ENCODE measurements at regions not wholly inside any gene's neighbourhood (a gene's known extent, or its start where the extent isn't known, plus 50 kb on each side); places are given as distances from the start of the nearest gene placed in this dataset.

- no peaks in the 10 kb centered on the region for H3K36me3 Mint-ChIP-seq (ENCODE audit: low read depth, unreplicated experiment)
- H3K4me1 Mint-ChIP-seq (ENCODE audit: unreplicated experiment) = peaks cover 11% of the 10 kb centered on the region
- H3K4me3 Mint-ChIP-seq (ENCODE audit: unreplicated experiment) = no peak overlapping the region
- DNase-seq (ENCODE audit: low spot score) = no peak
- no peak for TF ChIP-seq CTCF (IDR thresholded peaks at IDR 0.05; ENCODE audit: unreplicated experiment)
- peak overlapping the region; percentile 86 for H3K27ac Mint-ChIP-seq (ENCODE audit: unreplicated experiment)
- no peaks in the 10 kb centered on the region for H3K9me3 Mint-ChIP-seq (ENCODE audit: unreplicated experiment)
- H3K27me3 Mint-ChIP-seq (ENCODE audit: unreplicated experiment) = no peaks in the 10 kb centered on the region
These were observed 119.5 kb upstream of the PARD3B start for GRCh38 chr2:204425821-204426220.

GRCh38 chr2:204428675-204429074 is 116.6 kb upstream of the PARD3B start:
- H3K4me3 Mint-ChIP-seq (ENCODE audit: unreplicated experiment) = no peak overlapping the region

GRCh38 chr2:204431529-204431928 is 113.7 kb upstream of the PARD3B start:
- Mint-ChIP-seq H3K36me3 (ENCODE audit: low read depth, unreplicated experiment) (no peaks in the 10 kb centered on the region), H3K4me3 (ENCODE audit: unreplicated experiment) (no peak overlapping the region), H3K9me3 (ENCODE audit: unreplicated experiment) (no peaks in the 10 kb centered on the region), H3K27ac (ENCODE audit: unreplicated experiment) (no peak overlapping the region), H3K27me3 (ENCODE audit: unreplicated experiment) (no peaks in the 10 kb centered on the region), H3K4me1 (ENCODE audit: unreplicated experiment) (no peaks in the 10 kb centered on the region)
- no peak for DNase-seq (ENCODE audit: low spot score)
- TF ChIP-seq CTCF (IDR thresholded peaks at IDR 0.05; ENCODE audit: unreplicated experiment) = no peak

More at GRCh38 chr2:204428675-204429074, 116.6 kb upstream of the PARD3B start:
- no peak for TF ChIP-seq CTCF (IDR thresholded peaks at IDR 0.05; ENCODE audit: unreplicated experiment)
- DNase-seq (ENCODE audit: low spot score) = no peak
- H3K4me1 Mint-ChIP-seq (ENCODE audit: unreplicated experiment) = peaks cover 11% of the 10 kb centered on the region
- H3K27me3 Mint-ChIP-seq (ENCODE audit: unreplicated experiment) = no peaks in the 10 kb centered on the region
- no peak overlapping the region for H3K27ac Mint-ChIP-seq (ENCODE audit: unreplicated experiment)
- H3K36me3 Mint-ChIP-seq (ENCODE audit: low read depth, unreplicated experiment) = no peaks in the 10 kb centered on the region
- no peaks in the 10 kb centered on the region for H3K9me3 Mint-ChIP-seq (ENCODE audit: unreplicated experiment)

- TF ChIP-seq CTCF (IDR thresholded peaks at IDR 0.05; ENCODE audit: unreplicated experiment) = no peak
- Mint-ChIP-seq H3K9me3 (ENCODE audit: unreplicated experiment) (no peaks in the 10 kb centered on the region), H3K4me1 (ENCODE audit: unreplicated experiment) (no peaks in the 10 kb centered on the region), H3K36me3 (ENCODE audit: low read depth, unreplicated experiment) (no peaks in the 10 kb centered on the region), H3K4me3 (ENCODE audit: unreplicated experiment) (no peak overlapping the region), H3K27ac (ENCODE audit: unreplicated experiment) (no peak overlapping the region), H3K27me3 (ENCODE audit: unreplicated experiment) (no peaks in the 10 kb centered on the region)
- DNase-seq (ENCODE audit: low spot score) = no peak
These were observed 113.1 kb upstream of the PARD3B start for GRCh38 chr2:204432196-204432595.

GRCh38 chr2:204434660-204435462 is 110.4 kb upstream of the PARD3B start:
- H3K36me3 Mint-ChIP-seq (ENCODE audit: low read depth, unreplicated experiment) = no peaks in the 10 kb centered on the region
- TF ChIP-seq CTCF (IDR thresholded peaks at IDR 0.05; ENCODE audit: unreplicated experiment) = no peak
- H3K27me3 Mint-ChIP-seq (ENCODE audit: unreplicated experiment) = peaks cover 1% of the 10 kb centered on the region
- DNase-seq (ENCODE audit: low spot score) = no peak
- H3K9me3 Mint-ChIP-seq (ENCODE audit: unreplicated experiment) = no peaks in the 10 kb centered on the region
- H3K4me1 Mint-ChIP-seq (ENCODE audit: unreplicated experiment) = peaks cover 8% of the 10 kb centered on the region
- no peak overlapping the region for H3K27ac Mint-ChIP-seq (ENCODE audit: unreplicated experiment)
- no peak overlapping the region for H3K4me3 Mint-ChIP-seq (ENCODE audit: unreplicated experiment)
